ENCODE measurements at regions not wholly inside any gene's neighbourhood (a gene's known extent, or its start where the extent isn't known, plus 50 kb on each side); places are given as distances from the start of the nearest gene placed in this dataset.

DNA sequence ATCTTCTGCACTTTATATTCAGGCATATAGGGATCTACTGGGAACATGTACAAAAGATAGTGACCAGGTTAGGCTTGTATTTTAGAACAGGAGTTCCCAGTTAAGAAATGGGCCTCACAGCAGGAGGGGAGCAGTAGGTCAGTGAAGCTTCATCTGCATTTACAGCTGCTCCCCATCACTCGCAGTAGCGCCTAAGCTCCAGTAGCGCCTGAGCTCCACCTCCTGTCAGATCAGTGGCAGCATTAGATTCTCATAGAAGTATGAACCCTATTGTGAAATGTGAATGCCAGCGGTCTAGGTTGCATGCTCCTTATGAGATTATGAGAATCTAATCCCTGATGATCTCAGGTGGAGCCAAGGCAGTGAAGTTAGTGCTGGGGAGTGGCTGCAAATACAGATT is 224.4 kb upstream of the CYRIA start:
- SMC1A ChIA-PET (ENCODE audit: uncharacterized antibody, unreplicated experiment) = no interaction called here
- in situ Hi-C loops (cut with MboI) (no loop called here), intact Hi-C loops (cut with micrococcal nuclease; ENCODE audit: unreplicated experiment) (no loop called here)
- no TSS peak for BruUV-seq (replicated peaks)
- CTCF ChIA-PET = interaction anchor here (1.2 kb wide), 1 partner anchor 10 kb away, joined by 3 read pairs; no protein-coding TSS in a partner anchor
- H3K4me1 ChIP-seq (ENCODE audit: control insufficient read depth, insufficient read depth, low read length) = no peaks in the 10 kb centered on the region
- 75% methylated on average over 4 of the region's 4 CpGs for WGBS (ENCODE audit: insufficient coverage, insufficient replicate concordance, low lambda C conversion rate, missing lambda C conversion rate)
- POLR2A ChIA-PET = no interaction called here
- ATAC-seq (no peak), FAIRE-seq (no peak), DNase-seq (ENCODE audit: low read depth, low spot score) (no peak)
- TF ChIP-seq, protein P1, sequence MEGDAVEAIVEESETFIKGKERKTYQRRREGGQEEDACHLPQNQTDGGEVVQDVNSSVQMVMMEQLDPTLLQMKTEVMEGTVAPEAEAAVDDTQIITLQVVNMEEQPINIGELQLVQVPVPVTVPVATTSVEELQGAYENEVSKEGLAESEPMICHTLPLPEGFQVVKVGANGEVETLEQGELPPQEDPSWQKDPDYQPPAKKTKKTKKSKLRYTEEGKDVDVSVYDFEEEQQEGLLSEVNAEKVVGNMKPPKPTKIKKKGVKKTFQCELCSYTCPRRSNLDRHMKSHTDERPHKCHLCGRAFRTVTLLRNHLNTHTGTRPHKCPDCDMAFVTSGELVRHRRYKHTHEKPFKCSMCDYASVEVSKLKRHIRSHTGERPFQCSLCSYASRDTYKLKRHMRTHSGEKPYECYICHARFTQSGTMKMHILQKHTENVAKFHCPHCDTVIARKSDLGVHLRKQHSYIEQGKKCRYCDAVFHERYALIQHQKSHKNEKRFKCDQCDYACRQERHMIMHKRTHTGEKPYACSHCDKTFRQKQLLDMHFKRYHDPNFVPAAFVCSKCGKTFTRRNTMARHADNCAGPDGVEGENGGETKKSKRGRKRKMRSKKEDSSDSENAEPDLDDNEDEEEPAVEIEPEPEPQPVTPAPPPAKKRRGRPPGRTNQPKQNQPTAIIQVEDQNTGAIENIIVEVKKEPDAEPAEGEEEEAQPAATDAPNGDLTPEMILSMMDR (IDR thresholded peaks at IDR 0.05 in 2 of 3, conservative IDR thresholded peaks at IDR 0.05 in 1 of 3; ENCODE audit: control insufficient read depth in 2 of 3, extremely low read depth in 1 of 3, insufficient read depth in 1 of 3, low read depth in 3 of 3, low read length in 3 of 3) = no peak
- TF ChIP-seq BCLAF1 (IDR thresholded peaks at IDR 0.05) (no peak), MTA3 (IDR thresholded peaks at IDR 0.05; ENCODE audit: borderline replicate concordance, low read length) (no peak), PKNOX1 (IDR thresholded peaks at IDR 0.05) (no peak), IKZF1 (conservative IDR thresholded peaks at IDR 0.05) (no peak), RBBP5 (conservative IDR thresholded peaks at IDR 0.05) (no peak), SIX5 (IDR thresholded peaks at IDR 0.05; ENCODE audit: low read depth, low read length, severe bottlenecking) (no peak), MXI1 (IDR thresholded peaks at IDR 0.05; ENCODE audit: low read depth, low read length) (no peak), EGR1 (IDR thresholded peaks at IDR 0.05; ENCODE audit: borderline replicate concordance in 1 of 2, low read depth in 2 of 2, low read length in 2 of 2) (no peak)
- no peaks in the 10 kb centered on the region for H4K20me1 ChIP-seq (ENCODE audit: control insufficient read depth, insufficient read depth)
- no peaks in the 10 kb centered on the region for H3K36me3 ChIP-seq (ENCODE audit: control insufficient read depth in 2 of 2, insufficient read depth in 2 of 2, low read length in 1 of 2)
- H3K27ac ChIP-seq (ENCODE audit: control insufficient read depth, insufficient read depth) = no peak overlapping the region
- H3K9ac ChIP-seq (ENCODE audit: control insufficient read depth, insufficient read depth, low read length) = no peak overlapping the region
- H2AFZ ChIP-seq (ENCODE audit: control insufficient read depth, low read depth, low read length) = no peak overlapping the region
- H3K4me3 ChIP-seq = no peak overlapping the region
- RAD21 ChIA-PET (ENCODE audit: unreplicated experiment) = no interaction called here
- H3K27me3 ChIP-seq (replicated peaks in 1 of 2; ENCODE audit: control insufficient read depth in 2 of 2, insufficient read depth in 2 of 2, low read length in 1 of 2) = no peaks in the 10 kb centered on the region
- no peak overlapping the region for H3K4me2 ChIP-seq (ENCODE audit: control insufficient read depth, insufficient read depth)
- no peaks in the 10 kb centered on the region for H3K79me2 ChIP-seq (ENCODE audit: control insufficient read depth, insufficient read depth, low read length)
- no peaks in the 10 kb centered on the region for H3K9me3 ChIP-seq (replicated peaks; ENCODE audit: control insufficient read depth, insufficient read depth, low read length)
